Aorta (tissue), 5 donors: ENCODE measurements at regions not wholly inside any gene's neighbourhood (a gene's known extent, or its start where the extent isn't known, plus 50 kb on each side); places are given as distances from the start of the nearest gene placed in this dataset.
"Not testable (repeated sequence)": the region's sequence is repeated elsewhere in the genome, so short reads cannot be mapped to it uniquely, and the experiment has no call there.

Experiments
- ATAC-seq: fragments of 200-7000 bp; cut with Tn5 transposase; one replicate; pipeline ENCODE4 v1.9.1; 2022; ENCODE audit warnings: moderate library complexity; ENCODE audit not compliant: low FRiP score
- DNase-seq, 2 donors: peaks; one replicate each; pipeline ENCODE4 v3.0.0-alpha.2; 2020
- H3K27ac ChIP-seq, 2 donors: one replicate each; pipeline ENCODE4 v1.5.1; 2013; ENCODE audit warnings: low read length in 2 of 2, mild to moderate bottlenecking in 2 of 2, moderate library complexity in 2 of 2, control low read depth in 1 of 2, inconsistent platforms in 1 of 2, low read depth in 1 of 2
- H3K27me3 ChIP-seq, 2 donors: one replicate each; pipeline ENCODE4 v1.6.1; 2013; ENCODE audit warnings: control low read depth in 1 of 2, low read length in 1 of 2, mild to moderate bottlenecking in 1 of 2, moderate library complexity in 1 of 2; ENCODE audit not compliant: insufficient read depth in 2 of 2, control insufficient read depth in 1 of 2
- H3K36me3 ChIP-seq, 2 donors: one replicate each; pipeline ENCODE4 v1.6.1; 2013; ENCODE audit warnings: control low read depth in 1 of 2, low read length in 1 of 2, mild to moderate bottlenecking in 1 of 2; ENCODE audit not compliant: insufficient read depth in 2 of 2, control insufficient read depth in 1 of 2
- H3K4me1 ChIP-seq, 2 donors: one replicate each; pipeline ENCODE4 v1.6.1; 2013; ENCODE audit warnings: low read length in 2 of 2, control low read depth in 1 of 2, mild to moderate bottlenecking in 1 of 2, moderate library complexity in 1 of 2; ENCODE audit not compliant: insufficient read depth in 2 of 2, control insufficient read depth in 1 of 2
- H3K4me3 ChIP-seq, 2 donors: one replicate each; pipeline ENCODE4 v1.5.1; 2013; ENCODE audit warnings: low read length in 2 of 2, control low read depth in 1 of 2, mild to moderate bottlenecking in 1 of 2
- H3K9me3 ChIP-seq: one replicate; pipeline ENCODE4 v1.6.1; 2013; ENCODE audit warnings: mild to moderate bottlenecking, low read length; ENCODE audit not compliant: control insufficient read depth
- WGBS, 2 donors: extraction: QIAGEN DNeasy Blood & Tissue Kit; methylation state at CpG; one replicate each; pipeline ENCODE4 v1.1.7; 2013; 5-methylcytosine and 5-hydroxymethylcytosine counted together
- intact Hi-C, 2 donors: fragments of 100-400 bp; cut with DNase I; formaldehyde crosslinking; loops; one replicate each; pipeline versions ENCODE4 v1.14.2 to v1.15.0; 2022
- donor health status: healthy with polysubstance abuse.
- donor health status: Bipolar disorder and iron deficiency.
- donor health status: DM: no; HTN: no; CAD: no.
- donor health status: DM: no; HTN: no; CAD: no.
- donor health status: DM: yes; HTN: yes; CAD: no.

GRCh38 chr2:183456177-183456576 lies 331.9 kb downstream of the NUP35 start:
- H3K27me3 ChIP-seq, result no peaks in the 10 kb centered on the region
- intact Hi-C loops, result no loop called here
- ATAC-seq (no peak), DNase-seq (no peak)
- no peak overlapping the region for H3K27ac ChIP-seq
- no peak overlapping the region for H3K4me3 ChIP-seq
- no peaks in the 10 kb centered on the region for H3K9me3 ChIP-seq
- H3K4me1 ChIP-seq, result no peaks in the 10 kb centered on the region
- WGBS, 2 donors, result 90 to 93% methylated on average over 4 of the region's 4 CpGs
- no peaks in the 10 kb centered on the region for H3K36me3 ChIP-seq

GRCh38 chr2:183458460-183458859 lies 334.2 kb downstream of the NUP35 start:
- no peaks in the 10 kb centered on the region for H3K27me3 ChIP-seq
- no peaks in the 10 kb centered on the region for H3K9me3 ChIP-seq
- H3K27ac ChIP-seq, result no peak overlapping the region
- DNase-seq, result no peak
- intact Hi-C loops, result no loop called here
- H3K4me1 ChIP-seq, result no peaks in the 10 kb centered on the region
- H3K36me3 ChIP-seq, result no peaks in the 10 kb centered on the region
- WGBS, 2 donors, result 85 to 88% methylated on average over 3 of the region's 3 CpGs
- no peak overlapping the region for H3K4me3 ChIP-seq
- ATAC-seq, result no peak

GRCh38 chr2:183459466-183459865 lies 335.2 kb downstream of the NUP35 start:
- intact Hi-C loops, result no loop called here
- WGBS, 2 donors, result 56 to 58% methylated on average over 4 of the region's 4 CpGs
- Histone ChIP-seq H3K27ac (no peak overlapping the region), H3K4me1 (no peaks in the 10 kb centered on the region), H3K4me3 (no peak overlapping the region), H3K9me3 (no peaks in the 10 kb centered on the region), H3K27me3 (no peaks in the 10 kb centered on the region), H3K36me3 (no peaks in the 10 kb centered on the region)
- ATAC-seq, result no peak
- no peak for DNase-seq

GRCh38 chr2:183463821-183464220 lies 339.6 kb downstream of the NUP35 start:
- no peaks in the 10 kb centered on the region for H3K36me3 ChIP-seq
- no peaks in the 10 kb centered on the region for H3K9me3 ChIP-seq
- WGBS, 2 donors, result 87 to 90% methylated on average over 1 of the region's 1 CpG
- no peak overlapping the region for H3K27ac ChIP-seq
- ATAC-seq (no peak), DNase-seq (no peak)
- H3K4me3 ChIP-seq, result no peak overlapping the region
- no peaks in the 10 kb centered on the region for H3K4me1 ChIP-seq
- intact Hi-C loops, result no loop called here
- H3K27me3 ChIP-seq, result no peaks in the 10 kb centered on the region

GRCh38 chr2:183465048-183465447 lies 340.8 kb downstream of the NUP35 start:
- Histone ChIP-seq H3K36me3 (no peaks in the 10 kb centered on the region), H3K27ac (no peak overlapping the region), H3K27me3 (no peaks in the 10 kb centered on the region), H3K4me3 (no peak overlapping the region), H3K4me1 (no peaks in the 10 kb centered on the region), H3K9me3 (no peaks in the 10 kb centered on the region)
- intact Hi-C loops, result no loop called here
- no peak for DNase-seq
- ATAC-seq, result no peak

- Histone ChIP-seq H3K4me3 (no peak overlapping the region), H3K4me1 (no peaks in the 10 kb centered on the region), H3K27me3 (no peaks in the 10 kb centered on the region), H3K27ac (no peak overlapping the region), H3K9me3 (no peaks in the 10 kb centered on the region), H3K36me3 (no peaks in the 10 kb centered on the region)
- intact Hi-C loops, result no loop called here
- DNase-seq, result no peak
- 54 to 58% methylated on average over 10 of the region's 10 CpGs for WGBS, 2 donors
- ATAC-seq, result no peak
These were observed 350.9 kb downstream of the NUP35 start for GRCh38 chr2:183474912-183475695.

GRCh38 chr2:183476490-183476889 lies 352.2 kb downstream of the NUP35 start:
- no peak for DNase-seq
- Histone ChIP-seq H3K27ac (no peak overlapping the region), H3K9me3 (no peaks in the 10 kb centered on the region), H3K36me3 (no peaks in the 10 kb centered on the region), H3K4me3 (no peak overlapping the region), H3K4me1 (no peaks in the 10 kb centered on the region), H3K27me3 (no peaks in the 10 kb centered on the region)
- no peak for ATAC-seq
- intact Hi-C loops, result no loop called here

GRCh38 chr2:183477296-183477695 lies 353.1 kb downstream of the NUP35 start:
- Histone ChIP-seq H3K27ac (no peak overlapping the region), H3K4me3 (no peak overlapping the region), H3K36me3 (no peaks in the 10 kb centered on the region), H3K9me3 (no peaks in the 10 kb centered on the region), H3K4me1 (no peaks in the 10 kb centered on the region), H3K27me3 (no peaks in the 10 kb centered on the region)
- no peak for ATAC-seq
- WGBS, 2 donors, result 81 to 82% methylated on average over 2 of the region's 2 CpGs
- no peak for DNase-seq
- intact Hi-C loops, result no loop called here

- ATAC-seq, result not testable (repeated sequence)
These were observed 354.8 kb downstream of the NUP35 start for GRCh38 chr2:183478941-183479595.

More at GRCh38 chr2:183478941-183479595, 354.8 kb downstream of the NUP35 start:
- H3K4me3 ChIP-seq, H3K4me1 ChIP-seq, H3K27me3 ChIP-seq, DNase-seq, H3K27ac ChIP-seq, H3K36me3 ChIP-seq, H3K9me3 ChIP-seq, intact Hi-C loops: not testable (repeated sequence)
- WGBS, 2 donors, result 98% methylated on average over 37 to 39 of the region's 39 CpGs
